ENCODE measurements at regions not wholly inside any gene's neighbourhood (a gene's known extent, or its start where the extent isn't known, plus 50 kb on each side); places are given as distances from the start of the nearest gene placed in this dataset.
"Not testable (repeated sequence)": the region's sequence is repeated elsewhere in the genome, so short reads cannot be mapped to it uniquely, and the experiment has no call there.

- no peak for TF ChIP-seq CTCF (conservative IDR thresholded peaks at IDR 0.05; ENCODE audit: low read depth, low read length)
- no peak for DNase-seq (ENCODE audit: low read depth)
- H3K4me3 ChIP-seq (ENCODE audit: low read depth, low read length): no peak overlapping the region
These were observed 1106.0 kb downstream of the RPIA start for GRCh38 chr2:89797320-89798038.

GRCh38 chr2:89801207-89801606 lies 1109.7 kb downstream of the RPIA start:
- not testable (repeated sequence) for H3K4me3 ChIP-seq (ENCODE audit: low read depth, low read length); DNase-seq (ENCODE audit: low read depth)

GRCh38 chr2:89806363-89806762 lies 1114.9 kb downstream of the RPIA start:
- H3K4me3 ChIP-seq (ENCODE audit: low read depth, low read length); DNase-seq (ENCODE audit: low read depth): not testable (repeated sequence)

- DNase-seq (ENCODE audit: low read depth): no peak
- no peak for TF ChIP-seq CTCF (conservative IDR thresholded peaks at IDR 0.05; ENCODE audit: low read depth, low read length)
- H3K4me3 ChIP-seq (ENCODE audit: low read depth, low read length): no peak overlapping the region
These were observed 1119.8 kb downstream of the RPIA start for GRCh38 chr2:89811295-89811694.

GRCh38 chr2:89811910-89812309 lies 1120.4 kb downstream of the RPIA start:
- DNase-seq (ENCODE audit: low read depth); H3K4me3 ChIP-seq (ENCODE audit: low read depth, low read length): not testable (repeated sequence)

GRCh38 chr2:89814359-89814758 lies 1122.9 kb downstream of the RPIA start:
- DNase-seq (ENCODE audit: low read depth); H3K4me3 ChIP-seq (ENCODE audit: low read depth, low read length): not testable (repeated sequence)

- H3K4me3 ChIP-seq (ENCODE audit: low read depth, low read length): no peak overlapping the region
- no peak for TF ChIP-seq CTCF (conservative IDR thresholded peaks at IDR 0.05; ENCODE audit: low read depth, low read length)
- no peak for DNase-seq (ENCODE audit: low read depth)
These were observed 1127.4 kb downstream of the RPIA start for GRCh38 chr2:89818873-89819272.

GRCh38 chr2:89819809-89820208 lies 1128.3 kb downstream of the RPIA start:
- DNase-seq (ENCODE audit: low read depth): no peak
- H3K4me3 ChIP-seq (ENCODE audit: low read depth, low read length): no peak overlapping the region
- TF ChIP-seq CTCF (conservative IDR thresholded peaks at IDR 0.05; ENCODE audit: low read depth, low read length): no peak

GRCh38 chr2:89820248-89820647 lies 1128.8 kb downstream of the RPIA start:
- no peak for DNase-seq (ENCODE audit: low read depth)
- TF ChIP-seq CTCF (conservative IDR thresholded peaks at IDR 0.05; ENCODE audit: low read depth, low read length): no peak
- H3K4me3 ChIP-seq (ENCODE audit: low read depth, low read length): no peak overlapping the region
